CD4-positive, alpha-beta T cell treated with Interleukin-6 for 4 hours (primary cell): ENCODE measurements at regions not wholly inside any gene's neighbourhood (a gene's known extent, or its start where the extent isn't known, plus 50 kb on each side); places are given as distances from the start of the nearest gene placed in this dataset.

ENCODE experiments used
- DNase-seq: peaks from one replicate; pipeline ENCODE4 v3.0.0-alpha.2; 2020; ENCODE audit warnings: mixed read lengths

DNA sequence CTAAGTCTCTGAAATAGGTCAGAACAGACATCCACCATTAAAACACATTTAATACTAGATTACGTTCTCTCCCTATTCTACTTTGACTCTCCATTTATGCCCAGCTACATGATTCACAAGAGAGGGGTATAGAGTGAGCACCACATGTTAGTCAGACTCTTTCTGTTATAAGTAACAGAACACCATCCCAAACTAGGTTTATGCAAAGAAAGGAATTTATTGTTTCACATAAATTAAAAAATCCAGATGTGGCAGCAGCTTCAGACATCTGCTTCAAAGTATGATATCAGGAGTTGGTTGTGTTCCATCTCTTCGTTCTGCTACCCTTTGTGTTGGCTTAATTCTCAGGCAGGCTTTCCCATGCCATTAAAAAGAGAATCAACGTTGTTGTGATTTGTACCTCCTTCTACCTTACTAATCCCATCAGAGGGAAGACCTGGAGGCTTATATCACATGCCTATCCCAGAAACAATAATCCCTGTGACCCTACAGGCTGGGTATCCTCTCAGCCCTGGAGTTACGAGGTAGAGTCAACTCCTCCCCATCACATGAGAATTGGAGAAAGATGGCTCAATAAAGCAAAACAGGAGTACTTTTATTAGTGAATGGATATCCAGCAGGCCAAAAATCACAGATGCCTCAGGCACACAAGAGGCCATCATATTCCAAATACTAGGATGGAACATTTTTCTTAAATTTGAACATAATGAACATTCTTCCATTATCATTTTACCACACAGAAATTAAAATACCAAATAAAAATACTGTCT, 163.2 kb downstream of the SLC7A11 start:
- DNase-seq, result no peak

GRCh38 chr4:138078253-138078652, 163.9 kb downstream of the SLC7A11 start:
- no peak for DNase-seq

DNA sequence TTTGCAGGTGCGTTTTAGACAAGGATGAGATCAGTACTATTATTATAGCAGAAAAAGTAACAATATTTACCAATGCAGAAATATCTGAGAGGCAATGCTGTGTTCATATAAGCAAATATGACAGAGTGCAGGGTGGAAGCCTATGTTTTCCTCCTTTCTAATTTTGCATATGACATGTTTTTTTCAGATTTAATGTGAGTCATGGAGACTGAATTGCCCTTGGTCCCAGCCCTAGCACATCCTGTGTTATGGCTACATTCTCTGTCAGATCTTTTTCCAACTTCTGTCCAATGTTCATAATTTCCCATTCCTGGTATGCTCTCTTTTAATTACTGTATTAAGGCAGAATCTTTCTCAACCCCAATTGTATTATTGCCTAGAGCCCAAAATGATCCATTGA, 165.6 kb downstream of the SLC7A11 start:
- DNase-seq, result no peak

GRCh38 chr4:138070816-138071215, 171.3 kb downstream of the SLC7A11 start:
- no peak for DNase-seq

DNA sequence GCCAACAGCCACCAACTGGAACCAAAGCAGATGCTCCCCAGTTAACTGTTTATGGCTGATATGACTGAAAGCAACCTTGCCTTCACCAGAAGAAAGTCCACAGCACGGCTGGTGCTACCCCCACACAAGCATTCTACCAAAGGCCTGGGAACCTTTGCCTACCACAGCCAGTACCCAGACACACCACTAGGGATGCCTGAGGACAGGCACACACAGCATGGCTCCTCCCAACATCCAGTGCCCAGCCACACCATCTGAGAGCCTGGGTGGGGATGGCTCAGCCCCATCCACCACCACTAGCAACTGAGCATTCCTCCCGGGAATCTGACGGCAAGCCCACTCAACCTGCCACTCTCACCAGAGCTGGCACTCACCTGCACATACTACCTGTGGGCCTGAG, 178.6 kb downstream of the SLC7A11 start:
- DNase-seq, result no peak

GRCh38 chr4:138062929-138063328, 179.2 kb downstream of the SLC7A11 start:
- DNase-seq, result no peak

DNA sequence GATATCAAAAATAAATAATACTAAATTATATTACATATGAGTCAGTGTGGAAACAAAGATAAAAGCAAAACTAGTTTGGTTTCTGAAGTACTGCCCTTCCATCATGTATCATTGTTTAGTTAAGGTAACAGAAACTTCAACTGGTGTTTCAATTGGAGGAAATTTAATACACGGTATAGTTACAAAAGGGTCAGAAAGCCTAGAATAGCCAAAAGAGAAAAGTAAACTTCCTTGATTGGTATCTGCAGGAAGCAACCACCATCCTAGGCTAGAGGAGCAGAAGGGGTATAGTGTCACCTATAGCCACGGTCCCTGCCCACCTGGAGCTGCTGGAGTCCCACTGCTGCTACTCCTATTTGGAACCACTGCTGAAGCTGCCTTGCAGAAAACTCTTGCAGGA, 185.6 kb downstream of the SLC7A11 start:
- no peak for DNase-seq

- DNase-seq, result no peak
Measured at GRCh38 chr4:138055890-138056289, 186.3 kb downstream of the SLC7A11 start.

- DNase-seq, result no peak
Measured at GRCh38 chr4:138053641-138054301, 188.4 kb downstream of the SLC7A11 start.

DNA sequence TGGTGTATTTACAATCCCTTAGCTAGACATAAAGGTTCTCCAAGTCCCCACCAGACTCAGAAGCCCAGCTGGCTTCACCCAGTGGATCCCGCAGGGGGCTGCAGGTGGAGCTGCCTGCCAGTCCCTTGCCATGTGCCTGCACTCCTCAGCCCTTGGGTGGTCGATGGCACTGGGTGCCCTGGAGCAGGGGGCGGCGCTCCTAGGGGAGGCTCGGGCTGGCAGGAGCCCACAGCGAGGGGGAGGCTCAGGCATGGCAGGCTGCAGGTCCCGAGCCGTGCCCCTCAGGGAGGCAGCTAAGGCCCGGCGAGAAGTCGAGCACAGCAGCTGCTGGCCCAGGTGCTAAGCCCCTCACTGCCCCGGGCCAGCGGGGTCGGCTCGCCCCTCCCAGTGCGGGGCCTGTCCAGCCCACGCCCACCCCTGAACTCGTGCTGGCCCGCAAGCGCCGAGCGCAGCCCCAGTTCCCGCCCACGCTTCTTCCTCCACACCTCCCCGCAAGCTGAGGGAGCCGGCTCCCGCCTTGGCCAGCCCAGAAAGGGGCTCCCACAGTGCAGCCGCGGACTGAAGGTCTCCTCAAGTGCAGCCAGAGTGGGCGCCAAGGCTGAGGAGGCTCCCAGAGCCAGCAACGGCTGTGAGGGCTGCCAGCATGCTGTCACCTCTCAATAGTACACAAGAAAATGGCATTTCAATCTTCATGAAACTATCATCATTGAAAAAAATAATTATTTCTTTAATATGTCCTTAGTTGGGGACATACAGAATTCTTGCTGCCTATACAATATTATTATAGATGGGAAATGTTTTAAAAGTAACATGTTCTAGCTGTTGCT, 189.1 kb downstream of the SLC7A11 start:
- no peak for DNase-seq

DNA sequence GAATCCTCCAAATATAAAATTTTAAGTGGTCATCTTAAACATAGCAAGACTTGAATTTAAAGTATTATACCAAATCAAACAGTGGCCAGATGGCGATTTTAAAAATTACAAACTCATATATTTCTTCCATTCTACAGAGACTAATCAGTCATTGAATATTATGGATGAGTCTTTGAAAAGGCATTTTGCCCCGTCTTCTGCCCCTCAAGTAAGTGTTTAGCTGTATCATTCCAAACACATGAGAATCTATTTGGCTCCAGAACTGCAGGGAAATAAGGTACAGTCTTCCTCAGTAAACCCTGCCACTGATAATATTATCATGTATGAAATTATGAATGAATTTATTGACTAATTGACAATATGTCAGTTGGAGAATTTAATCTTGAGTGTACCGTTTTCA, 191.0 kb downstream of the SLC7A11 start:
- DNase-seq, result no peak

GRCh38 chr4:138050601-138051000, 191.5 kb downstream of the SLC7A11 start:
- no peak for DNase-seq

DNA sequence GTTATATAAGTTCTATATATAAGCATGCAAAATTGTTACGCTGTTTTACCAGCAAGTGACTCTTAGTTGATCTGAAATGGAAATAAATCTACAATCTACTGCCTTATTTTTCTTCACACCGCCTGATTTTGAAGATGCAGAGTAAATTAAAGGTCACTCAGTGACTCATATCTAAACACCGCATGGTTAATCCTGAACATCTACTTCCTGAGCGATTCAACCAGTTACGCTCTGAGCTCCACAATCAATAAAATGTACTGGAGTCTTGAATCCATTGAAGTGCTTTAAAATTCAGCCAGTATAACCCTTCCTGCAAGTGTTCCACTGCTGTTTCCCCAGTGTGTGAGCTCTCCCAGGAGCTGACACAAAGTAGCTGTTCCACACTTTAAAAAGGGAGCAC, 192.8 kb downstream of the SLC7A11 start:
- DNase-seq, result no peak

- no peak for DNase-seq
Measured at GRCh38 chr4:138047290-138047689, 194.9 kb downstream of the SLC7A11 start.

DNA sequence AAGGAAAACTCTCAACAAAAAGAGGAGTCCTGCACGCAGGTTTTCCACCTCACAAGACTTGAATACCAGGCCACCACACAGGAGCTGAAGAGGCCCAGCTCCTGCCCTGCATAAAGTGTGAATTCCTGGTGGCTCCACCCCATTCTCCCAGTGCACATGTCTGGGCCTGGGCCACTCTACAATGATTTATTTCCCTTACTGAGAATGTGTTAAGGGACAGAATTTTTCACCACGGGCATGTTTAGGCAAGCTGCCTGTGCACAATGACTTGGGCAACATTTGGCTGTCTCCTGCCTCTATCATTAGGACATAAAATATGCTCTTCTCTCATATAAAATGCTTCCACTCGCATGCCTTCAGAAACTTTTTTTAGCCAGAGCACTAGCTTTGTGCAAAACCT, 197.1 kb downstream of the SLC7A11 start:
- DNase-seq, result no peak

DNA sequence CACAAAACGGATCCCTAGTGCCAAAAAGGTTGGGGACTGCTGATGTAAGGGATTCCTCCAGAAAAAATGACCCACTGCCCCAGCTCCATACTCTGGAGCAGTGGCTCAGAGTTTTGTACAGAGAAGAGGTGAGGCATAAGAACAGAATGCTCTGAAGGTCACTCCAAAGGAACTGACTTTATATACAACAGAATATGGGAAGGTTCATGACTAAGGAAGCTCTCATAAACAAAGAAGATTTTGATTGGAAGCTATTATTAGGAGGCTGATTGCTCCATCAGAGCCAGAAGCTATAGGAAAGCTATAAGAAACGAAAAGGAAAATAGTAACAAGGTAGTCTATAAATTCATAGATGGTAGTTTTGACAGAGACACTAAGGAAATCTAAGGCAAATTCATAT, 203.1 kb downstream of the SLC7A11 start:
- no peak for DNase-seq

DNA sequence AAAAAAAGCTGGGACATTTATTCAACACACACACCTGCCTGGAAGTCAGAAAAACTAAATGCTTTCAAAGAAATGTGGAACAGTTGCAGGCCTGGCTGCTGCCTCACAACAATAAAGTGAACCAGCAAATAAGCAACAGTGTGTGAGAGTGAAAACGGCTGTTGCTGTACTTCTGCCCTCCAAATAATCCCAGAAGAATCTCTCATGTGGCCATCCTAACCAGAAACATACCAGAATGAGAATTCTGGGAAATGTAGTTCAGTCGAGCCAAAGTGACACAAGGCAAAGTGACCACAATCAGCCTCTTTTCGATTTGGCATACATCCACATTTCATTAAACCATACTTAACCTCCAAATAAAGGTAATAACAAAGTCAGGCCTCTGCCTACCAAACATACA, 204.5 kb downstream of the SLC7A11 start:
- DNase-seq, result no peak

- no peak for DNase-seq
Measured at GRCh38 chr4:138035781-138036258, 206.3 kb downstream of the SLC7A11 start.

DNA sequence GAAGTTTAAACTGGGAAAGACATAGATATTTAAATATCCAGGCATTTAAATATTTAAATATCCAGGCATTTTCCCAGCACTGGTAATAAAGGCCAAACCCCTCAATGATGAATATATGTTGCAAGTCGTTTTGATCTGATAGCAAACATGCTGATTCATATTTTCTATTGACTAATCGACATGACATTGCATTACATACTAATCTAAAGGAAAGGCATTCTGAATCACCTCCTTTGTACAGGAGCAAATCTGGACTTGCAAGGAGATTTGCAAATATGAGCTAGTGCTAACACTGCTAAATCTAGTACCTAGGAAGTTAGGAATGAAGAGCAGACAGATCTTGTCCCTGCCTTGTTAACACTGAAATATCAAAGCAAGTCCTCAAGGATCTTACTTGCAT, 207.3 kb downstream of the SLC7A11 start:
- no peak for DNase-seq

- DNase-seq, result no peak
Measured at GRCh38 chr4:138032222-138032621, 209.9 kb downstream of the SLC7A11 start.

- no peak for DNase-seq
Measured at GRCh38 chr4:138030375-138030774, 211.8 kb downstream of the SLC7A11 start.

DNA sequence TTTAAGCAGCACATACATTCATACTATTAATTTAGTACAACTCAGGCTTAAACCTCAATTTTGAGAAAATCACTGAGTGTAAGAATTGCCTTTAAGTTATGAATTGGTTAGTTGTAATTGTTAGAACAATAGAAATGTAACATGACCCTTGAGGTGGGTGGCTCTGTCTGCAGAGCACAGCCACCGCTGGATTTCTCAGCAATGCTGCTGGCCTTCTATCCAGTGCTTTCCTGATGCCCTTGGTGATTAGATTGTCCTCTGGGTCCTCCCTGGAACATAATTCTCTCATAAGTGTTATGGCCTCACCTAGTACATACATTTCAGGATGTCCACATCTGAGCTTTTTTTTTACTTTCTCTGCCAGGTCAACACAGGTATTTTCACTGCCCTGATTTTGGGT, 213.2 kb downstream of the SLC7A11 start:
- DNase-seq, result no peak

- no peak for DNase-seq
Measured at GRCh38 chr4:138021139-138021830, 220.9 kb downstream of the SLC7A11 start.
